HepG2 (cell line): ENCODE measurements at regions not wholly inside any gene's neighbourhood (a gene's known extent, or its start where the extent isn't known, plus 50 kb on each side); places are given as distances from the start of the nearest gene placed in this dataset.

Source experiments
- ARHGAP35 ChIP-seq: sonication (generic); formaldehyde crosslinking; IDR thresholded peaks from 2 replicates; pipeline ENCODE4 v1.9.0; 2022; ENCODE audit warnings: mild to moderate bottlenecking, inconsistent platforms, moderate library complexity, missing genetic modification reagents, borderline replicate concordance
- BCL6 ChIP-seq: IDR thresholded peaks from 2 replicates; pipeline ENCODE4 v1.6.1; 2016; ENCODE audit warnings: missing genetic modification reagents, missing compliant biosample characterization
- CREB1 ChIP-seq, 2 experiments: fragments of 450-650 bp in 1 of 2; IDR thresholded peaks; 2 replicates each; pipeline ENCODE4 v1.6.1; 2016 to 2017; ENCODE audit warnings: control low read depth in 1 of 2, mild to moderate bottlenecking in 1 of 2, missing compliant biosample characterization in 1 of 2, missing genetic modification characterization in 1 of 2
- EED ChIP-seq: sonication (generic); formaldehyde crosslinking; IDR thresholded peaks from 2 replicates; pipeline ENCODE4 v1.5.0; 2020; ENCODE audit warnings: mild to moderate bottlenecking, missing genetic modification reagents
- ELF1 ChIP-seq: sonication (generic); formaldehyde crosslinking; IDR thresholded peaks from 2 replicates; pipeline ENCODE4 v1.4.0; 2020; ENCODE audit warnings: missing genetic modification reagents
- ELF3 ChIP-seq: IDR thresholded peaks from 2 replicates; pipeline ENCODE4 v1.6.1; 2016; ENCODE audit warnings: missing genetic modification reagents, missing compliant biosample characterization
- EZH2 ChIP-seq: conservative IDR thresholded peaks from 2 replicates; pipeline ENCODE4 v1.6.1; 2012; ENCODE audit warnings: mild to moderate bottlenecking, low read depth, low read length, moderate library complexity
- FOSL1 ChIP-seq: sonication (generic); formaldehyde crosslinking; IDR thresholded peaks from 2 replicates; pipeline ENCODE4 v1.9.0; 2021; ENCODE audit warnings: missing genetic modification reagents, borderline replicate concordance
- KAT7 ChIP-seq: IDR thresholded peaks from 2 replicates; pipeline ENCODE4 v1.6.1; 2018; ENCODE audit warnings: borderline replicate concordance, missing compliant biosample characterization
- KDM2A ChIP-seq: sonication (generic); formaldehyde crosslinking; IDR thresholded peaks from 2 replicates; pipeline ENCODE4 v1.4.0; 2020; ENCODE audit warnings: low read depth, missing genetic modification reagents, borderline replicate concordance
- MYNN ChIP-seq: sonication (generic); formaldehyde crosslinking; IDR thresholded peaks from 2 replicates; pipeline ENCODE4 v1.4.0; 2020; ENCODE audit warnings: mild to moderate bottlenecking, low read depth, missing genetic modification reagents
- NFKBIZ ChIP-seq: IDR thresholded peaks from 2 replicates; pipeline ENCODE4 v1.6.1; 2018; ENCODE audit warnings: missing genetic modification reagents, missing compliant biosample characterization
- RFX3 ChIP-seq: IDR thresholded peaks from 2 replicates; pipeline ENCODE4 v1.6.1; 2016; ENCODE audit warnings: missing biosample characterization, missing genetic modification reagents
- RFXAP ChIP-seq: sonication (generic); formaldehyde crosslinking; IDR thresholded peaks from 2 replicates; pipeline ENCODE4 v1.4.0; 2020; ENCODE audit warnings: missing genetic modification reagents, borderline replicate concordance
- SALL2 ChIP-seq: sonication (generic); formaldehyde crosslinking; IDR thresholded peaks from 2 replicates; pipeline ENCODE4 v1.8.1; 2023; ENCODE audit warnings: mild to moderate bottlenecking, missing genetic modification reagents, inconsistent platforms
- SETDB1 ChIP-seq: sonication (generic); formaldehyde crosslinking; IDR thresholded peaks from 2 replicates; pipeline ENCODE4 v1.5.1; 2020; ENCODE audit warnings: missing genetic modification reagents, mild to moderate bottlenecking, borderline replicate concordance
- SIX1 ChIP-seq: sonication (generic); formaldehyde crosslinking; IDR thresholded peaks from 2 replicates; pipeline ENCODE4 v1.4.0; 2020; ENCODE audit warnings: missing genetic modification reagents, borderline replicate concordance
- ZBTB42 ChIP-seq: sonication (generic); formaldehyde crosslinking; IDR thresholded peaks from 2 replicates; pipeline ENCODE4 v1.5.0; 2020; ENCODE audit warnings: mild to moderate bottlenecking, missing genetic modification reagents
- ZNF446 ChIP-seq: sonication (generic); formaldehyde crosslinking; IDR thresholded peaks from 2 replicates; pipeline ENCODE4 v1.5.0; 2020; ENCODE audit warnings: mild to moderate bottlenecking, missing genetic modification reagents
- ZNF678 ChIP-seq: sonication (generic); formaldehyde crosslinking; IDR thresholded peaks from 2 replicates; pipeline ENCODE4 v1.4.0; 2020; ENCODE audit warnings: mild to moderate bottlenecking, missing genetic modification reagents
- ZNF709 ChIP-seq: sonication (generic); formaldehyde crosslinking; IDR thresholded peaks from 2 replicates; pipeline ENCODE4 v1.5.0; 2020; ENCODE audit warnings: mild to moderate bottlenecking, missing genetic modification reagents
- ZSCAN9 ChIP-seq: IDR thresholded peaks from 2 replicates; pipeline ENCODE4 v1.6.1; 2016; ENCODE audit warnings: borderline replicate concordance
- TF ChIP-seq, protein P1 (sequence below): sonication (generic); formaldehyde crosslinking; IDR thresholded peaks from 2 replicates; pipeline ENCODE4 v1.5.1; 2020; ENCODE audit warnings: missing genetic modification reagents, mild to moderate bottlenecking, borderline replicate concordance
- TF ChIP-seq, protein P2 (sequence below): sonication (generic); formaldehyde crosslinking; IDR thresholded peaks from 2 replicates; pipeline ENCODE4 v1.5.0; 2020; ENCODE audit warnings: missing genetic modification reagents
- TF ChIP-seq, protein P3 (sequence below): sonication (generic); formaldehyde crosslinking; IDR thresholded peaks from 2 replicates; pipeline ENCODE4 v1.4.0; 2020; ENCODE audit warnings: missing genetic modification reagents, mild to moderate bottlenecking, borderline replicate concordance

DNA sequence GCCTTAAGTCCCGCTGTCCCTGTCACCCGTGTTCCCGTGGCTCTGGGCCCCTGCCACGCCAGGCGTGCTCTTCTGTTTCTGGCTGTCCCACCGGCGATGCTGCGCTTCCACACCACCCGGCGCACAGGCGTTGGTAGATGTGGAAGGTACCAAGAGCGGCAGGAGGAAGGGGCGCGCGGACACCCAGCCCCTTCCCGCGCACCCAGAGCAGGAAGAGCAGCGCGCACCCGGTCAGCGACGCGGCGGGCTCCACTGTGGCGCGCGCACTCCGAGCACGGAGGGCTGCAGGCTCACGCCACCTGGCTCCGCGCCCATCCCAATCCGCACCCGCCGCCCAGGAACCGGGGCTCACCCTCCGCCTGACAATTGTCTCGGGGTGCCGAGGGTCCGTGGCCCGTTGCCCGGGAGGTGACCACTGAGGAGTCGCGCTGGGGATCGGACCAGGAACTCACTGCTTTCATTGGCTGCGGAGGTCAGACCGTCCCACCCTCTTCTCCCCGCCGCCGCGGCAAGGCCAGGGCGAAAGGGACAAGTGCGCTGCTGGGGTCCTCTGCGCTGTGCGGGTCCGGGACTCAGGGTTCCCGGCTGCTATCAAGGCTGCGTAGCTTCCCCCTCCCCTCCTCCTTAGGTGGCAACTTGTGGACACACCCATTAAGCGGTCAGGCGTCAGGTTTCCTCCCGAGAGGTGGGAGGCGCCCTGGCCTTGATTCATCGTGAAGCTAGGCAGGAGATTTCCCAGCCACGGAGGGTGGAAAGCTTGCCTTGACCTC lies 121.6 kb upstream of the ZNF92 start (continued):
- TF ChIP-seq, protein P1, sequence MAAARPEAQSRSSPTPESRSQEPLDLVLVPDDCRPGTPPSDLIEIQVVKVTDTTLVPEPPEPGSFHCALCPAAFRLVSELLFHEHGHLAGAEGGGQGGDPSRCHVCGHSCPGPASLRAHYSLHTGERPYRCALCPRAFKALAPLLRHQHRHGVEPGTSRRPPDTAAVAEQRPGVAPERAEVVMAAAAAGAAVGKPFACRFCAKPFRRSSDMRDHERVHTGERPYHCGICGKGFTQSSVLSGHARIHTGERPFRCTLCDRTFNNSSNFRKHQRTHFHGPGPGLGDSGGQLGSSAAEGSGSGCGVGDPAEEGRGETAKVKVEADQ (CRISPR knock-in tag) = no peak
- TF ChIP-seq SETDB1 (no peak), CREB1 (IDR thresholded peaks at IDR 0.05) (no peak), CREB1 (CRISPR knock-in tag; IDR thresholded peaks at IDR 0.05) (no peak), ZNF678 (CRISPR knock-in tag) (no peak), EZH2 (no peak), ARHGAP35 (CRISPR knock-in tag) (no peak; the same call in 1 of the 2 replicates), BCL6 (CRISPR knock-in tag) (0 out of 2 replicates have a peak, but pooled peaks have one; percentile 8), RFXAP (CRISPR knock-in tag) (peak; percentile 30), FOSL1 (CRISPR knock-in tag) (no peak), ZNF446 (CRISPR knock-in tag) (no peak; the same call in 1 of the 2 replicates), ELF1 (CRISPR knock-in tag) (0 out of 2 replicates have a peak, but pooled peaks have one; percentile 11), MYNN (CRISPR knock-in tag) (no peak), RFX3 (CRISPR knock-in tag) (no peak), KDM2A (CRISPR knock-in tag) (peak; percentile 77; the same call in 1 of the 2 replicates), EED (peak; percentile 33; the same call in 1 of the 2 replicates), SIX1 (CRISPR knock-in tag) (no peak), ZSCAN9 (CRISPR knock-in tag) (no peak), ELF3 (CRISPR knock-in tag) (no peak), KAT7 (CRISPR knock-in tag) (0 out of 2 replicates have a peak, but pooled peaks have one; percentile 41), ZBTB42 (CRISPR knock-in tag) (peak; percentile 67; the same call in 1 of the 2 replicates), ZNF709 (peak; percentile 85; the same call in 1 of the 2 replicates), SALL2 (CRISPR knock-in tag) (peak; percentile 69; the same call in 1 of the 2 replicates), NFKBIZ (no peak)
- TF ChIP-seq, protein P2, sequence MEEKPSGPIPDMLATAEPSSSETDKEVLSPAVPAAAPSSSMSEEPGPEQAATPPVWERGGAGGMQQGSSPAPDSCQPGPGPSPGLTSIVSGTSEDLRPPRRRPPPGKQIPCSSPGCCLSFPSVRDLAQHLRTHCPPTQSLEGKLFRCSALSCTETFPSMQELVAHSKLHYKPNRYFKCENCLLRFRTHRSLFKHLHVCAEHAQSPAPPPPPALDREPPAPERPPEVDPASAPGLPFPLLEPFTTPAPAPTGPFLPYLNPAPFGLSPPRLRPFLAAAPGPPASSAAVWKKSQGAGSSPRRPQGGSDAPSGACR = no peak
- TF ChIP-seq, protein P3, sequence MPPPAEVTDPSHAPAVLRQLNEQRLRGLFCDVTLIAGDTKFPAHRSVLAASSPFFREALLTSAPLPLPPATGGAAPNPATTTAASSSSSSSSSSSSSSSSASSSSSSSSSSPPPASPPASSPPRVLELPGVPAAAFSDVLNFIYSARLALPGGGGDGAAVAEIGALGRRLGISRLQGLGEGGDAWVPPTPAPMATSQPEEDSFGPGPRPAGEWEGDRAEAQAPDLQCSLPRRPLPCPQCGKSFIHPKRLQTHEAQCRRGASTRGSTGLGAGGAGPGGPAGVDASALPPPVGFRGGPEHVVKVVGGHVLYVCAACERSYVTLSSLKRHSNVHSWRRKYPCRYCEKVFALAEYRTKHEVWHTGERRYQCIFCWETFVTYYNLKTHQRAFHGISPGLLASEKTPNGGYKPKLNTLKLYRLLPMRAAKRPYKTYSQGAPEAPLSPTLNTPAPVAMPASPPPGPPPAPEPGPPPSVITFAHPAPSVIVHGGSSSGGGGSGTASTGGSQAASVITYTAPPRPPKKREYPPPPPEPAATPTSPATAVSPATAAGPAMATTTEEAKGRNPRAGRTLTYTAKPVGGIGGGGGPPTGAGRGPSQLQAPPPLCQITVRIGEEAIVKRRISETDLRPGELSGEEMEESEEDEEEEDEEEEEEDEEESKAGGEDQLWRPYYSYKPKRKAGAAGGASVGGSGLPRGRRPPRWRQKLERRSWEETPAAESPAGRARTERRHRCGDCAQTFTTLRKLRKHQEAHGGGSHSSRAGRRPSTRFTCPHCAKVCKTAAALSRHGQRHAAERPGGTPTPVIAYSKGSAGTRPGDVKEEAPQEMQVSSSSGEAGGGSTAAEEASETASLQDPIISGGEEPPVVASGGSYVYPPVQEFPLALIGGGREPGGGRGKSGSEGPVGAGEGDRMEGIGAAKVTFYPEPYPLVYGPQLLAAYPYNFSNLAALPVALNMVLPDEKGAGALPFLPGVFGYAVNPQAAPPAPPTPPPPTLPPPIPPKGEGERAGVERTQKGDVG (CRISPR knock-in tag) = no peak
